H9 (cell line): ENCODE measurements at regions not wholly inside any gene's neighbourhood (a gene's known extent, or its start where the extent isn't known, plus 50 kb on each side); places are given as distances from the start of the nearest gene placed in this dataset.

Experiments used
- DNase-seq: peaks from one replicate; pipeline ENCODE4 v3.0.0-alpha.2; 2017
- H2AFZ ChIP-seq: one replicate; pipeline ENCODE4 v1.6.1; 2013; ENCODE audit warnings: mild to moderate bottlenecking, low read length, control low read depth, moderate library complexity
- H2AK5ac ChIP-seq: 2 replicates; pipeline ENCODE4 v1.6.1; 2013; ENCODE audit warnings: low read length, control low read depth, mixed read lengths; ENCODE audit not compliant: insufficient read length
- H2BK120ac ChIP-seq: one replicate; pipeline ENCODE4 v1.6.1; 2013; ENCODE audit warnings: low read depth, mild to moderate bottlenecking, low read length, control low read depth, inconsistent platforms; ENCODE audit not compliant: poor library complexity, severe bottlenecking
- H2BK12ac ChIP-seq: 2 replicates; pipeline ENCODE4 v1.6.1; 2013; ENCODE audit warnings: low read length, control low read depth, mixed read lengths, low read depth; ENCODE audit not compliant: insufficient read length
- H2BK15ac ChIP-seq: 2 replicates; pipeline ENCODE4 v1.6.1; 2013; ENCODE audit warnings: low read depth, low read length, control low read depth
- H2BK20ac ChIP-seq: one replicate; pipeline ENCODE4 v1.6.1; 2013; ENCODE audit warnings: low read depth, mild to moderate bottlenecking, low read length, control low read depth, inconsistent platforms; ENCODE audit not compliant: poor library complexity, severe bottlenecking
- H2BK5ac ChIP-seq: 2 replicates; pipeline ENCODE4 v1.6.1; 2013; ENCODE audit warnings: low read length, control low read depth, mixed read lengths; ENCODE audit not compliant: insufficient read length
- H3K14ac ChIP-seq: 2 replicates; pipeline ENCODE4 v1.6.1; 2013; ENCODE audit warnings: low read length, control low read depth; ENCODE audit not compliant: insufficient read depth
- H3K18ac ChIP-seq: 2 replicates; pipeline ENCODE4 v1.6.1; 2013; ENCODE audit warnings: low read depth, mild to moderate bottlenecking, mixed read lengths, low read length, control low read depth; ENCODE audit not compliant: insufficient read length
- H3K23ac ChIP-seq: 2 replicates; pipeline ENCODE4 v1.6.1; 2013; ENCODE audit warnings: low read length, control low read depth, mixed read lengths, low read depth; ENCODE audit not compliant: insufficient read length
- H3K23me2 ChIP-seq: 2 replicates; pipeline ENCODE4 v1.6.1; 2013; ENCODE audit warnings: low read depth, mild to moderate bottlenecking, mixed read lengths, low read length, control low read depth; ENCODE audit not compliant: insufficient read length, poor library complexity, severe bottlenecking
- H3K27ac ChIP-seq: 2 replicates; pipeline ENCODE4 v1.5.1; 2013; ENCODE audit warnings: low read length, control low read depth, mixed read lengths, low read depth; ENCODE audit not compliant: insufficient read length
- H3K27me3 ChIP-seq: 2 replicates; pipeline ENCODE4 v1.6.1; 2013; ENCODE audit warnings: low read length, control low read depth, inconsistent platforms; ENCODE audit not compliant: insufficient read depth
- H3K4ac ChIP-seq: 2 replicates; pipeline ENCODE4 v1.6.1; 2013; ENCODE audit warnings: low read depth, mild to moderate bottlenecking, control low read depth, inconsistent platforms, low read length, moderate library complexity
- H3K4me1 ChIP-seq: 2 replicates; pipeline ENCODE4 v1.6.1; 2013; ENCODE audit warnings: low read length, control low read depth, inconsistent platforms; ENCODE audit not compliant: insufficient read depth
- H3K4me2 ChIP-seq: 2 replicates; pipeline ENCODE4 v1.6.1; 2013; ENCODE audit warnings: low read length, control low read depth, mixed read lengths; ENCODE audit not compliant: insufficient read length, insufficient read depth
- H3K56ac ChIP-seq: 2 replicates; pipeline ENCODE4 v1.6.1; 2013; ENCODE audit warnings: low read depth, mild to moderate bottlenecking, mixed read lengths, low read length, control low read depth; ENCODE audit not compliant: insufficient read length
- H3K79me1 ChIP-seq: 2 replicates; pipeline ENCODE4 v1.6.1; 2013; ENCODE audit warnings: low read depth, mild to moderate bottlenecking, moderate library complexity, low read length, control low read depth, inconsistent platforms; ENCODE audit not compliant: insufficient read depth, poor library complexity, severe bottlenecking
- H3K79me2 ChIP-seq: 2 replicates; pipeline ENCODE4 v1.6.1; 2013; ENCODE audit warnings: low read length, control low read depth, inconsistent platforms; ENCODE audit not compliant: insufficient read depth
- H3K9ac ChIP-seq: 2 replicates; pipeline ENCODE4 v1.6.1; 2013; ENCODE audit warnings: low read length, control low read depth, mixed read lengths; ENCODE audit not compliant: insufficient read length; ENCODE audit errors: extremely low read depth
- H3K9me3 ChIP-seq: one replicate; pipeline ENCODE4 v1.6.1; 2013; ENCODE audit warnings: low read depth, low read length, inconsistent platforms; ENCODE audit not compliant: control insufficient read depth
- H3T11ph ChIP-seq: one replicate; pipeline ENCODE4 v1.6.1; 2013; ENCODE audit warnings: mild to moderate bottlenecking, low read length, control low read depth, inconsistent platforms
- H4K20me1 ChIP-seq: one replicate; pipeline ENCODE4 v1.6.1; 2013; ENCODE audit not compliant: control insufficient read depth, insufficient read length, insufficient read depth
- H4K5ac ChIP-seq: 2 replicates; pipeline ENCODE4 v1.6.1; 2013; ENCODE audit warnings: low read depth, mild to moderate bottlenecking, mixed read lengths, low read length, control low read depth; ENCODE audit not compliant: insufficient read length
- H4K8ac ChIP-seq: replicated peaks from 2 replicates; pipeline ENCODE4 v1.6.1; 2013; ENCODE audit warnings: low read length, control low read depth, mixed read lengths, low read depth; ENCODE audit not compliant: insufficient read length
- H4K91ac ChIP-seq: 2 replicates; pipeline ENCODE4 v1.6.1; 2013; ENCODE audit warnings: low read depth, mild to moderate bottlenecking, moderate library complexity, mixed read lengths, low read length, control low read depth; ENCODE audit not compliant: insufficient read length
- H3K27ac Mint-ChIP-seq, 3 experiments: 2 replicates in 2 of 3; 3 replicates in 1 of 3; pipeline ENCODE4 v1.8.0; 2020 to 2021; ENCODE audit warnings: mixed read lengths in 3 of 3, mild to moderate bottlenecking in 1 of 3, moderate library complexity in 1 of 3
- H3K27me3 Mint-ChIP-seq: 2 replicates; pipeline ENCODE4 v1.8.0; 2021; ENCODE audit warnings: low read depth, mild to moderate bottlenecking, moderate library complexity, mixed read lengths
- H3K36me3 Mint-ChIP-seq, 3 experiments: 2 replicates in 2 of 3; 3 replicates in 1 of 3; pipeline ENCODE4 v1.8.0; 2020 to 2021; ENCODE audit warnings: low read depth in 3 of 3, mixed read lengths in 3 of 3; ENCODE audit not compliant: insufficient read depth in 1 of 3
- H3K4me1 Mint-ChIP-seq, 2 experiments: 2 replicates each; pipeline ENCODE4 v1.8.0; 2020; ENCODE audit warnings: mixed read lengths in 2 of 2
- H3K4me3 Mint-ChIP-seq, 2 experiments: 2 replicates in 1 of 2; 3 replicates in 1 of 2; pipeline ENCODE4 v1.8.0; 2020 to 2021; ENCODE audit warnings: mild to moderate bottlenecking in 2 of 2, mixed read lengths in 2 of 2, moderate library complexity in 1 of 2
- H3K9me3 Mint-ChIP-seq, 2 experiments: 2 replicates in 1 of 2; 3 replicates in 1 of 2; pipeline ENCODE4 v1.8.0; 2020; ENCODE audit warnings: mild to moderate bottlenecking in 2 of 2, mixed read lengths in 2 of 2, moderate library complexity in 1 of 2
- WGBS: extraction: QIAGEN DNeasy Blood & Tissue Kit; methylation state at CpG from one replicate; pipeline ENCODE4 v1.1.7; 2013; ENCODE audit warnings: missing lambda C conversion rate, low lambda C conversion rate, mixed read lengths; ENCODE audit not compliant: insufficient read length; ENCODE audit errors: extremely low coverage; 5-methylcytosine and 5-hydroxymethylcytosine counted together
- TF ChIP-seq, protein P1 (sequence below): fragments of 200-600 bp; sonication (generic); conservative IDR thresholded peaks from 3 replicates; pipeline ENCODE4 v1.8.0; 2021; ENCODE audit warnings: antibody characterized with exemption, mild to moderate bottlenecking

DNA sequence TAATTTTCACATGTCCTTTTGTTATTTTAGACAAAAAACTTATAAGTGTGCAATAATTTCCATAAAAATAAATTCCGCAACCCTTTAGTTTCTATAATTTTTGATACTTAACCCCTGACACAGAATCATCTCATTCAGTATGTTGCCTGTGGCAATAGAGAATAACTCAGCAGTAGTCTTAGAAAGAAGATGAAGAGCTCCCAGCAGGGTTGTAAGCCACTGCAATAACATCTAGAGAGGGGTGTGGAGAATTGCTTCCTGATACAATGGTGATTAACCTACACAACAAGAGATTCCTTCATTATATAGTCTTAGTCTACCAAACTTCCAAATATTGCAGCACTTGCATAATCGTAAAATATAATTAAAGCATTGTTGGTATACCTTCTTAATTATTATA is 118.9 kb downstream of the TMX3 start:
- H2AK5ac ChIP-seq: no peak overlapping the region
- no peak overlapping the region for H3K4me3 Mint-ChIP-seq
- no peak for DNase-seq
- H3K27ac Mint-ChIP-seq: no peak overlapping the region
- H4K20me1 ChIP-seq: no peaks in the 10 kb centered on the region
- H3K9me3 Mint-ChIP-seq: no peaks in the 10 kb centered on the region
- H3K9me3 ChIP-seq: no peaks in the 10 kb centered on the region
- no peak overlapping the region for H3K4me2 ChIP-seq
- H2BK12ac ChIP-seq: no peak overlapping the region
- no peak overlapping the region for H4K5ac ChIP-seq
- H3K23me2 ChIP-seq: no peaks in the 10 kb centered on the region
- H3K14ac ChIP-seq: no peak overlapping the region
- H3K4me1 Mint-ChIP-seq: peaks cover 2 to 12% of the 10 kb centered on the region in 2 experiments; a peak in 3 of 4 replicates
- H2BK20ac ChIP-seq: no peak overlapping the region
- no peak overlapping the region for H2AFZ ChIP-seq
- H3K23ac ChIP-seq: no peak overlapping the region
- no peak overlapping the region for H3K9ac ChIP-seq
- no peaks in the 10 kb centered on the region for H3K27me3 Mint-ChIP-seq
- no peaks in the 10 kb centered on the region for H3K79me1 ChIP-seq
- H3T11ph ChIP-seq: no peak overlapping the region
- no peak overlapping the region for H2BK15ac ChIP-seq
- no CpG with 5 or more reads among the region's 2 CpGs for WGBS
- H2BK120ac ChIP-seq: no peak overlapping the region
- no peak overlapping the region for H3K4ac ChIP-seq
- H3K18ac ChIP-seq: no peak overlapping the region
- TF ChIP-seq, protein P1, sequence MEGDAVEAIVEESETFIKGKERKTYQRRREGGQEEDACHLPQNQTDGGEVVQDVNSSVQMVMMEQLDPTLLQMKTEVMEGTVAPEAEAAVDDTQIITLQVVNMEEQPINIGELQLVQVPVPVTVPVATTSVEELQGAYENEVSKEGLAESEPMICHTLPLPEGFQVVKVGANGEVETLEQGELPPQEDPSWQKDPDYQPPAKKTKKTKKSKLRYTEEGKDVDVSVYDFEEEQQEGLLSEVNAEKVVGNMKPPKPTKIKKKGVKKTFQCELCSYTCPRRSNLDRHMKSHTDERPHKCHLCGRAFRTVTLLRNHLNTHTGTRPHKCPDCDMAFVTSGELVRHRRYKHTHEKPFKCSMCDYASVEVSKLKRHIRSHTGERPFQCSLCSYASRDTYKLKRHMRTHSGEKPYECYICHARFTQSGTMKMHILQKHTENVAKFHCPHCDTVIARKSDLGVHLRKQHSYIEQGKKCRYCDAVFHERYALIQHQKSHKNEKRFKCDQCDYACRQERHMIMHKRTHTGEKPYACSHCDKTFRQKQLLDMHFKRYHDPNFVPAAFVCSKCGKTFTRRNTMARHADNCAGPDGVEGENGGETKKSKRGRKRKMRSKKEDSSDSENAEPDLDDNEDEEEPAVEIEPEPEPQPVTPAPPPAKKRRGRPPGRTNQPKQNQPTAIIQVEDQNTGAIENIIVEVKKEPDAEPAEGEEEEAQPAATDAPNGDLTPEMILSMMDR: no peak
- no peaks in the 10 kb centered on the region for H3K79me2 ChIP-seq
- H2BK5ac ChIP-seq: no peak overlapping the region
- no peak overlapping the region for H3K27ac ChIP-seq
- H3K36me3 Mint-ChIP-seq: no peaks in the 10 kb centered on the region
- no peaks in the 10 kb centered on the region for H3K4me1 ChIP-seq
- no peak overlapping the region for H4K91ac ChIP-seq
- no peak overlapping the region for H3K56ac ChIP-seq
- H4K8ac ChIP-seq: no peak overlapping the region
- no peaks in the 10 kb centered on the region for H3K27me3 ChIP-seq
